ENCODE measurements at regions not wholly inside any gene's neighbourhood (a gene's known extent, or its start where the extent isn't known, plus 50 kb on each side); places are given as distances from the start of the nearest gene placed in this dataset.

DNA sequence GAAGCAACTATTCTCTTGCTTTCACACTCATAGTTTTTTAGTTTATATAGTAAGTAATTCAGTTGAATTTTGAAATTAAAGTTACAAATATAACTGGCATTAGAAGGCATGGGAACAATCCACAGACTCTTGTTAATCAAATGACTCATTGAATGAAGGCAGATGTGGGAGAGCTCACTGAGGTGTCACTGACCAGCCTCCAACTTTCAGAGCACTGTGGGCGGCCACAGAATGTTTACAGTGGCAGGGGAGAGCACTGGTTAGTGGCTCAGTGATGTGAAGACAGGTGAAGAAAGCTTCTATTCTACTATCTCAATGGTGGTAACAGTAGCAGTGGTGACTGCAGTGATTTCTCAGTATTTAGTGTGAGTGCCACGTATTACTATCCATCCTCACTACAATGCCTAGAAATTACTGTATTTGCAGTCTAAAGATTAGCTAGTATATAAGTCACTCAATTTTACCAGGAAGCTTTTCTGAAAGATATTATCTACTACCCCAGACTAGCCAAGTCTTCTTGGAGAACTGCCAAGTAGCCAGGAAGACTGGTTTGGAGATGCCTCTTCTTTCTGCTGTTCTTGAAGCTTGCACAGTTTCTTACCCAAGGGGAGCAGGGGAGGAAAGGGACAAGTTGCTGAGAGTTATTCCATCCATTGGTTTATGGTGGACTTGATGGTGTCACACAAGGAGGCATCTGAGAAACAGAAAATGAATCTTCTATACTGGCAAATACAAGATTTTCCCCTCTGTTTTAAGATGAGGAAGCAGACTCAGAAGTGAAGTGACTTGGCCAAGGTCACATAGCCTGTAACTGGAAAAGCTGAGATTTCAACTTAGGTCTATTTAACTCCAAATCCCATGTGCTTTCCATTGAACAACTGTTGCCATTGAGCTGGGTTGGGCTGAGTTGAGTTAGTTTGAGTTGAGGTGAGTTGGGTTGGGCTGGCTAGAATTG lies 231.2 kb downstream of the ANKRD60 start:
- intact Hi-C loops (cut with micrococcal nuclease), result no loop called here
- no peaks in the 10 kb centered on the region for H3K4me1 ChIP-seq (ENCODE audit: control insufficient read depth in 1 of 2, insufficient read depth in 2 of 2, low read length in 2 of 2)
- H4K20me1 ChIP-seq (ENCODE audit: insufficient read depth), result no peaks in the 10 kb centered on the region
- no peaks in the 10 kb centered on the region for H3K79me2 ChIP-seq (ENCODE audit: insufficient read depth, low read length)
- ChIA-PET CTCF (no interaction called here), RAD21 (ENCODE audit: low non-redundant PET in 1 of 2, low total read pairs in 2 of 2, uncharacterized antibody in 2 of 2, unreplicated experiment in 2 of 2) (no interaction called here), POLR2A (no interaction called here)
- H2AFZ ChIP-seq (ENCODE audit: low read depth, low read length, poor library complexity, severe bottlenecking), result no peak overlapping the region
- ATAC-seq, result no peak
- no peak for DNase-seq (ENCODE audit: low read depth, low spot score)
- no peak overlapping the region for H3K27ac ChIP-seq (ENCODE audit: low read depth, low read length)
- no peak overlapping the region for H3K9ac ChIP-seq (ENCODE audit: low read length)
- peaks cover 18% of the 10 kb centered on the region for H3K27me3 ChIP-seq (ENCODE audit: insufficient read depth, low read length)
- no peak for TF ChIP-seq FOSL1 (IDR thresholded peaks at IDR 0.05; ENCODE audit: low read depth)
- TF ChIP-seq CBX3 (IDR thresholded peaks at IDR 0.05; ENCODE audit: low read depth), result no peak
- TF ChIP-seq ELF1 (IDR thresholded peaks at IDR 0.05; ENCODE audit: borderline replicate concordance, low read depth), result no peak
- no peak for TF ChIP-seq JUND (IDR thresholded peaks at IDR 0.05)
- TF ChIP-seq EGR1 (IDR thresholded peaks at IDR 0.05; ENCODE audit: low read depth), result no peak
- H3K4me2 ChIP-seq (ENCODE audit: low read length), result no peak overlapping the region
- no peaks in the 10 kb centered on the region for H3K9me2 ChIP-seq (ENCODE audit: insufficient read depth)
- no peaks in the 10 kb centered on the region for H3K36me3 ChIP-seq (ENCODE audit: control insufficient read depth in 1 of 2, insufficient read depth in 2 of 2, low read length in 2 of 2)
- no peaks in the 10 kb centered on the region for H3K9me3 ChIP-seq (ENCODE audit: control insufficient read depth in 1 of 2, insufficient read depth in 1 of 2, low read depth in 1 of 2, low read length in 2 of 2)
- H3K4me3 ChIP-seq (replicated peaks in 1 of 2; ENCODE audit: low read depth in 1 of 2, low read length in 2 of 2), result no peak overlapping the region
- BruUV-seq (replicated peaks), result no TSS peak

GRCh38 chr20:57996465-57996864 lies 232.0 kb downstream of the ANKRD60 start:
- Histone ChIP-seq H4K20me1 (ENCODE audit: insufficient read depth) (no peaks in the 10 kb centered on the region), H3K27me3 (ENCODE audit: insufficient read depth, low read length) (peaks cover 20% of the 10 kb centered on the region), H3K27ac (ENCODE audit: low read depth, low read length) (no peak overlapping the region), H3K4me2 (ENCODE audit: low read length) (no peak overlapping the region), H3K9ac (ENCODE audit: low read length) (no peak overlapping the region), H3K4me3 (replicated peaks in 1 of 2; ENCODE audit: low read depth in 1 of 2, low read length in 2 of 2) (no peak overlapping the region), H3K36me3 (ENCODE audit: control insufficient read depth in 1 of 2, insufficient read depth in 2 of 2, low read length in 2 of 2) (no peaks in the 10 kb centered on the region), H3K4me1 (ENCODE audit: control insufficient read depth in 1 of 2, insufficient read depth in 2 of 2, low read length in 2 of 2) (peaks cover 0 to 3% of the 10 kb centered on the region in 2 experiments; a peak in 1 of 4 replicates), H3K9me2 (ENCODE audit: insufficient read depth) (no peaks in the 10 kb centered on the region), H3K9me3 (ENCODE audit: control insufficient read depth in 1 of 2, insufficient read depth in 1 of 2, low read depth in 1 of 2, low read length in 2 of 2) (no peaks in the 10 kb centered on the region), H2AFZ (ENCODE audit: low read depth, low read length, poor library complexity, severe bottlenecking) (no peak overlapping the region), H3K79me2 (ENCODE audit: insufficient read depth, low read length) (no peaks in the 10 kb centered on the region)
- BruUV-seq (replicated peaks), result no TSS peak
- CTCF ChIA-PET, result no interaction called here
- RAD21 ChIA-PET (ENCODE audit: low non-redundant PET in 1 of 2, low total read pairs in 2 of 2, uncharacterized antibody in 2 of 2, unreplicated experiment in 2 of 2), result no interaction called here
- TF ChIP-seq CBX3 (IDR thresholded peaks at IDR 0.05; ENCODE audit: low read depth) (no peak), EGR1 (IDR thresholded peaks at IDR 0.05; ENCODE audit: low read depth) (no peak), SP1 (IDR thresholded peaks at IDR 0.05; ENCODE audit: low read depth) (no peak)
- TF ChIP-seq, protein P1, sequence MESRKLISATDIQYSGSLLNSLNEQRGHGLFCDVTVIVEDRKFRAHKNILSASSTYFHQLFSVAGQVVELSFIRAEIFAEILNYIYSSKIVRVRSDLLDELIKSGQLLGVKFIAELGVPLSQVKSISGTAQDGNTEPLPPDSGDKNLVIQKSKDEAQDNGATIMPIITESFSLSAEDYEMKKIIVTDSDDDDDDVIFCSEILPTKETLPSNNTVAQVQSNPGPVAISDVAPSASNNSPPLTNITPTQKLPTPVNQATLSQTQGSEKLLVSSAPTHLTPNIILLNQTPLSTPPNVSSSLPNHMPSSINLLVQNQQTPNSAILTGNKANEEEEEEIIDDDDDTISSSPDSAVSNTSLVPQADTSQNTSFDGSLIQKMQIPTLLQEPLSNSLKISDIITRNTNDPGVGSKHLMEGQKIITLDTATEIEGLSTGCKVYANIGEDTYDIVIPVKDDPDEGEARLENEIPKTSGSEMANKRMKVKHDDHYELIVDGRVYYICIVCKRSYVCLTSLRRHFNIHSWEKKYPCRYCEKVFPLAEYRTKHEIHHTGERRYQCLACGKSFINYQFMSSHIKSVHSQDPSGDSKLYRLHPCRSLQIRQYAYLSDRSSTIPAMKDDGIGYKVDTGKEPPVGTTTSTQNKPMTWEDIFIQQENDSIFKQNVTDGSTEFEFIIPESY (IDR thresholded peaks at IDR 0.05; ENCODE audit: extremely low read depth, insufficient replicate concordance, low read length), result no peak
- no peak for DNase-seq (ENCODE audit: low read depth, low spot score)
- intact Hi-C loops (cut with micrococcal nuclease), result no loop called here
- POLR2A ChIA-PET, result no interaction called here
- ATAC-seq, result no peak

Measured in HCT116 (cell line).